Coronary artery (tissue), 2 donors: ENCODE measurements at regions not wholly inside any gene's neighbourhood (a gene's known extent, or its start where the extent isn't known, plus 50 kb on each side); places are given as distances from the start of the nearest gene placed in this dataset.

ENCODE experiments used
- DNase-seq: peaks from one replicate; pipeline ENCODE4 v3.0.0-alpha.2; 2017; ENCODE audit warnings: low spot score
- H3K27ac ChIP-seq, 2 donors: fragments of 200-600 bp; sonication (generic); one replicate each; pipeline ENCODE4 v1.5.1; 2016 to 2019
- H3K4me3 ChIP-seq: fragments of 200-600 bp; sonication (generic); 2 replicates; pipeline ENCODE4 v1.5.1; 2016; ENCODE audit warnings: mild to moderate bottlenecking, moderate library complexity
- TF ChIP-seq, protein P1 (sequence below): fragments of 200-600 bp; sonication (generic); IDR thresholded peaks from one replicate; pipeline ENCODE4 v1.5.1; 2019; ENCODE audit warnings: antibody characterized with exemption

DNA sequence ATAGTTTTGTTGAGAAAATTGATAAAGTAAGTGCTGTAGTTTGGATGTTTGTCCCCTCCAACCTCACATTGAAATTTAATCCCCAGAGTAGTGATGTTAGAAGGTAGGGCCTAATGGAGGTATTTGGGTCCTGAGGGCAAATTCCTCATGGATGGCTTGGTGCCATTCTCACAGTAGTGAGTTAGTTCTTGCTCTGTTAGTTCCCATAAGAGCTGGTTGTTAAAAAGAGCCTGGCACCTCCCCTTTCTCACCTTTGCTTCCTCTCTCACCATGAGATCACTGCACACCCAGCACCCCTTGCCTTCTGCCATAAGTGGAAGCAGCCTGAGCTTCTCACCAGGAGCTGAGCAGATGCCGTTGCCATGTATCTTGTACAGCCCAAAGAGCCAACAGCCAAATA is 354.8 kb upstream of the NFIA start:
- TF ChIP-seq, protein P1, sequence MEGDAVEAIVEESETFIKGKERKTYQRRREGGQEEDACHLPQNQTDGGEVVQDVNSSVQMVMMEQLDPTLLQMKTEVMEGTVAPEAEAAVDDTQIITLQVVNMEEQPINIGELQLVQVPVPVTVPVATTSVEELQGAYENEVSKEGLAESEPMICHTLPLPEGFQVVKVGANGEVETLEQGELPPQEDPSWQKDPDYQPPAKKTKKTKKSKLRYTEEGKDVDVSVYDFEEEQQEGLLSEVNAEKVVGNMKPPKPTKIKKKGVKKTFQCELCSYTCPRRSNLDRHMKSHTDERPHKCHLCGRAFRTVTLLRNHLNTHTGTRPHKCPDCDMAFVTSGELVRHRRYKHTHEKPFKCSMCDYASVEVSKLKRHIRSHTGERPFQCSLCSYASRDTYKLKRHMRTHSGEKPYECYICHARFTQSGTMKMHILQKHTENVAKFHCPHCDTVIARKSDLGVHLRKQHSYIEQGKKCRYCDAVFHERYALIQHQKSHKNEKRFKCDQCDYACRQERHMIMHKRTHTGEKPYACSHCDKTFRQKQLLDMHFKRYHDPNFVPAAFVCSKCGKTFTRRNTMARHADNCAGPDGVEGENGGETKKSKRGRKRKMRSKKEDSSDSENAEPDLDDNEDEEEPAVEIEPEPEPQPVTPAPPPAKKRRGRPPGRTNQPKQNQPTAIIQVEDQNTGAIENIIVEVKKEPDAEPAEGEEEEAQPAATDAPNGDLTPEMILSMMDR, result no peak

DNA sequence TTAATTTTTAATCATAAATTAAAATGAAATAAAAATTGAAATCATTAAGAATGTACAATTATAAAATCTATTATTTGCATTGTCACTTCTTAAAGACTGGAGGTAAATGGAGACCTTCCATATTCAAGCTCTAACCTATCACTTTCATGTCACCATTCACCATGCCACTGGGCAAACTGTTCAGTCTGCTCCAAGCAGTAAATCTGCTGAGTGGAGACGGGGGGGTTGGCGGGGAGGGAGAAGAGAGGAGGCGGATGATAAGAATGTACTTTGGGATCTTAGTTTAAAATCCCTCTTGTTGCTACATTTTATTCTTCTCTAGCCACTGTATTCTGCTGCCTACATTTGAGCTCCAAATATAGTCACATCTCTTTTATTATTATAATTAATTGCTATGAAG is 365.9 kb upstream of the NFIA start:
- TF ChIP-seq, protein P1, result no peak
- Histone ChIP-seq H3K27ac (no peak overlapping the region), H3K4me3 (no peak overlapping the region)
- no peak for DNase-seq

More for the DNA sequence above, 354.8 kb upstream of the NFIA start:
- no peak for DNase-seq
- no peak overlapping the region for H3K4me3 ChIP-seq
- H3K27ac ChIP-seq, result no peak overlapping the region

DNA sequence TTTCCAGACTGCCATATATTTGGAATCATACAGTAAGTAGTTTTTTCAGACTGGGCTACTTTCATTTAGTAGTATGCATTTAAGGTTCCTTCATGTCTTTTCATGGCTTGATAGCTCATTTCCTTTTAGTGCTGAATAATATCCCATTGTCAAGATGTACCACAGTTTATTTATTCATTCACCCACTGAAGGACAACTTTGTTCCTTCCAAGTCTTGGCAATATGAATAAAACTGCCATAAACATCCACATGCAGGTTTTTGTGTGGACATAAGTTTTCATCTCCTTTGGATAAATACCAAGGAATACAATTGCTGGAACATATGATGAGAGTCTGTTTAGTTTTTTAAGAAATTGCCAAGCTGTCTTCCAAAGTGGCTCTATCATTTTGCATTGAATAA is 366.4 kb upstream of the NFIA start:
- Histone ChIP-seq H3K27ac (no peak overlapping the region), H3K4me3 (no peak overlapping the region)
- TF ChIP-seq, protein P1, result no peak
- DNase-seq, result no peak

DNA sequence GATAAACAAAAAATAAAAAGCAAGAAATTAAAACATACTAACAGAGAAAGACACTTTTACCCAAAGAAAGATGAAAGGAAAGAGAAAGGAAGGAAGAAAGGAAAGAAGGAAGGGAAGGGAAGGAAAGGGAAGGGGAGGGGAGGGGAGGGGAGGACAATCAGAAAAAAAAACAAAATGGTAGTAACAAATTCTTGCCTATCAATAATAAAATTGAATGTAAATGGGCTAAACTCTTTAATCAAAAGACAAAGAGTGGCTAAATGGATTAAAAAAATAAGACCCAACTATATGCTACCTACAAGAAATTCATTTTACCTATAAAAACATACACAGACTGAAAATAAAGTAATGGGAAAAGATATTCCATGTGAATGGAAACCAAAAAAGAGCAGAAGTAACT is 372.9 kb upstream of the NFIA start:
- TF ChIP-seq, protein P1, result no peak
- Histone ChIP-seq H3K4me3 (no peak overlapping the region), H3K27ac (no peak overlapping the region)
- DNase-seq, result no peak

DNA sequence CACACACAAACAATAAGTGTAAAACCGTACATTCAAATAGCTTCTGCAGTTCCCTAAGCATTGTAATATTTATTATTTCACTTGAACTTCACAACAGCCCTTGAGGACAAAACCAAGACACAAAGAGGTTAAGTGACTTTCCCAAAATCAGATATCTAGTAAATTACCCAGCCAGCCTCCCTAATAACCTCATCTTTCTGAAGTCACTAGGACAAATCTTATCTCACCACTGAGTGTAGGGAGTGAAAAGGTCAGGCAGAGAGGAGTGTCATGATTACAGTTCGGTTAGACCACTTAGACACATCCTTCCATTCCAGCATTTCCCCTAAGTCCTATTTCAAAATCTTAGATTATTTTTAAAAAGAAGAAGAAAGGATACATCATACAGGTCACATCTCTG is 377.3 kb upstream of the NFIA start:
- Histone ChIP-seq H3K27ac (no peak overlapping the region), H3K4me3 (no peak overlapping the region)
- TF ChIP-seq, protein P1, result no peak
- no peak for DNase-seq

DNA sequence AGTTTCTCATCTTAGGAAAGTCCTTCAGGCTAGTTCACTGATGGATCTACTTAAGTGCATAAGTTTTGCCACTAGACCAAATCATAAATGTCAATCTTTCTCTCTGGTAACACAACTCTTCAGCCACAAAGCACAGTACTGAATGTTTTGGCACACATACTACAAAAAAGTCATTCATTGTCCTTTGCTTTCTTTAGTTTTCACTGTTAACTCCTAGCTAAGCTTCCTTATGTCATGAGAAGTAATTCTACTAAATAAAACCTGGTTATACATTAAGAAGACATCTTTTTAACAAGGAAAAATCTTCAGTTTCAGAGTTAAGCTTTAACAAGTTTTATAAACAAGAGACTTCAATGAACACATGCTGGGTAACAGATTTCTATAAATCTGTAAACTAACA is 379.2 kb upstream of the NFIA start:
- no peak for DNase-seq
- H3K4me3 ChIP-seq, result no peak overlapping the region
- no peak overlapping the region for H3K27ac ChIP-seq
- TF ChIP-seq, protein P1, result no peak

DNA sequence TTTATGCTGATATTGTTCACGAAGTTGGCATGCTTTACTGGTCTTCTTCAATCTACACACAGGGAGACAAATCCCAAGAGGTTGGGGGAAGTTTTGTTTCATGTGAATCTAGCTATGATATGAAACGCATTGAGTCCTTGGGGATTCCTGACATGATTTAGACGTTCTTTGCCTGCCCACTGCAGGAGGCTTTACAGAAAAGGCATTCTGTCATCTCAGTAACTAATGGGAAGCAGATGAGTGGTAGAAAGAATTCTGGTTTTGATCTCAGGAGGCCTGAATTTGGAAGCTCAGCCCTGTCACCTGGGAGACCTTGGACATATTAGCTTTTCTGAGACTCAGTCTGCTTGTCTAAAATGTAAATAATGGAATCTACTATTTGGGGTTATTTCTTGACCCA is 383.0 kb upstream of the NFIA start:
- no peak for DNase-seq
- Histone ChIP-seq H3K27ac (no peak overlapping the region), H3K4me3 (no peak overlapping the region)
- TF ChIP-seq, protein P1, result no peak
